WTC11 (cell line): ENCODE measurements at regions not wholly inside any gene's neighbourhood (a gene's known extent, or its start where the extent isn't known, plus 50 kb on each side); places are given as distances from the start of the nearest gene placed in this dataset.

Source experiments
- CTCF ChIP-seq: fragments of 200-600 bp; IDR thresholded peaks from 2 replicates; pipeline ENCODE4 v1.8.0; 2022; ENCODE audit warnings: antibody characterized with exemption
- FOXK1 ChIP-seq: sonication (generic); formaldehyde crosslinking; IDR thresholded peaks from 2 replicates; pipeline ENCODE4 v1.8.0; 2022; ENCODE audit warnings: mild to moderate bottlenecking, moderate library complexity, missing genetic modification reagents
- MYBL2 ChIP-seq: sonication (generic); formaldehyde crosslinking; IDR thresholded peaks from 2 replicates; pipeline ENCODE4 v1.8.1; 2023; ENCODE audit warnings: mild to moderate bottlenecking, moderate library complexity, missing genetic modification reagents
- RELA ChIP-seq: sonication (generic); formaldehyde crosslinking; IDR thresholded peaks from 2 replicates; pipeline ENCODE4 v1.8.1; 2022; ENCODE audit warnings: missing genetic modification reagents, mild to moderate bottlenecking, borderline replicate concordance
- USF2 ChIP-seq: sonication (generic); formaldehyde crosslinking; IDR thresholded peaks from 2 replicates; pipeline ENCODE4 v1.8.1; 2023; ENCODE audit warnings: mild to moderate bottlenecking, missing genetic modification reagents, moderate library complexity
- TF ChIP-seq, protein P1 (sequence below): sonication (generic); formaldehyde crosslinking; IDR thresholded peaks from 2 replicates; pipeline ENCODE4 v1.8.0; 2022; ENCODE audit warnings: mild to moderate bottlenecking, missing genetic modification reagents
- TF ChIP-seq, protein P2 (sequence below): sonication (generic); formaldehyde crosslinking; IDR thresholded peaks from 2 replicates; pipeline ENCODE4 v1.8.0; 2022; ENCODE audit warnings: mild to moderate bottlenecking, missing genetic modification reagents
- TF ChIP-seq, protein P3 (sequence below): fragments of 250-450 bp; sonication (Bioruptor Pico); IDR thresholded peaks from 2 replicates; pipeline ENCODE4 v1.9.0; 2021; ENCODE audit warnings: mild to moderate bottlenecking

- TF ChIP-seq, protein P1, sequence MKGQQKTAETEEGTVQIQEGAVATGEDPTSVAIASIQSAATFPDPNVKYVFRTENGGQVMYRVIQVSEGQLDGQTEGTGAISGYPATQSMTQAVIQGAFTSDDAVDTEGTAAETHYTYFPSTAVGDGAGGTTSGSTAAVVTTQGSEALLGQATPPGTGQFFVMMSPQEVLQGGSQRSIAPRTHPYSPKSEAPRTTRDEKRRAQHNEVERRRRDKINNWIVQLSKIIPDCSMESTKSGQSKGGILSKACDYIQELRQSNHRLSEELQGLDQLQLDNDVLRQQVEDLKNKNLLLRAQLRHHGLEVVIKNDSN (CRISPR knock-in tag), result no peak
- TF ChIP-seq, protein P2, sequence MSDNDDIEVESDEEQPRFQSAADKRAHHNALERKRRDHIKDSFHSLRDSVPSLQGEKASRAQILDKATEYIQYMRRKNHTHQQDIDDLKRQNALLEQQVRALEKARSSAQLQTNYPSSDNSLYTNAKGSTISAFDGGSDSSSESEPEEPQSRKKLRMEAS (CRISPR knock-in tag), result peak; percentile 23; the same call in 1 of the 2 replicates
- TF ChIP-seq USF2 (CRISPR knock-in tag), result no peak
- peak; percentile 23; the same call in 1 of the 2 replicates for TF ChIP-seq CTCF
- no peak for TF ChIP-seq RELA (CRISPR knock-in tag)
- TF ChIP-seq MYBL2 (CRISPR knock-in tag), result no peak
- TF ChIP-seq FOXK1 (CRISPR knock-in tag), result no peak
- TF ChIP-seq, protein P3, sequence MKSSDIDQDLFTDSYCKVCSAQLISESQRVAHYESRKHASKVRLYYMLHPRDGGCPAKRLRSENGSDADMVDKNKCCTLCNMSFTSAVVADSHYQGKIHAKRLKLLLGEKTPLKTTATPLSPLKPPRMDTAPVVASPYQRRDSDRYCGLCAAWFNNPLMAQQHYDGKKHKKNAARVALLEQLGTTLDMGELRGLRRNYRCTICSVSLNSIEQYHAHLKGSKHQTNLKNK (CRISPR knock-in tag), result no peak
Measured at GRCh38 chr3:8441969-8442559, 59.6 kb upstream of the LMCD1 start.
